ENCODE measurements at regions not wholly inside any gene's neighbourhood (a gene's known extent, or its start where the extent isn't known, plus 50 kb on each side); places are given as distances from the start of the nearest gene placed in this dataset.
"Not testable (repeated sequence)": the region's sequence is repeated elsewhere in the genome, so short reads cannot be mapped to it uniquely, and the experiment has no call there.

DNA sequence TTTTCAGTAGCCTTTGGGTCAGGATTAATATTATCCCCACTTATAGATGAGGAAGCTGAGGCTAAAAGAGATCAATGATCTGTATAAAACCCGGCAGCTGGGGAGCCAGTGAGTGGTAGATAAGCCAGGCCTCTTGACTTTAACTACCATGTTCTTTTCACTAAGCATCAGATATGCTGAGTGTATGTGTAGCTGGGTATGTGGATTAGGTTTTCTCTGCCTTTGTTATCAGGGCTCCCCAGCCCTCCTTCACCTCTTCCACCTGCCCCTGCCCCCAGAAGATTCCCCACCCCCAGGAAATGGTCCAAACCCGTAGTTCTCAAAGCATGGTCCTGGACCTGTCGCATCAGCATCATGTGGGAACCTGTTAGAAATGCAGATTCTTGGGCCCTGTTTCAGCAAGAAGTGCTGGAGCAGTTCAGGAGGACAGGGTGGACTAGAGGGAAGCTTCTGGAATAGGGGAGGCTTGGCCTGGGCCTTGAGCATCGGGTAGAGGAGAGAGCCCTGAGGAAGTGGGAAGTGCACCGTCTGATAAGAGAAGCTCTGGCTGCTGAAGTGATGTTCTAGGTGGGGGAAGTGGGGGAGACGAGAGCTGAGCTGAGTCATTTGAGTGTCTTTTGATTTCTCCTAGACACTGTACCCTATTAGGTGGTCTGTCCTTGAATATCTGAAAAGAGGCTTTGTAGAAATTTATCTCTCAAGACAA, 101.3 kb downstream of the HIF1AN start:
- ATAC-seq (no peak), DNase-seq (ENCODE audit: missing footprints) (no peak)
- intact Hi-C loops (cut with DNase I): no loop called here

DNA sequence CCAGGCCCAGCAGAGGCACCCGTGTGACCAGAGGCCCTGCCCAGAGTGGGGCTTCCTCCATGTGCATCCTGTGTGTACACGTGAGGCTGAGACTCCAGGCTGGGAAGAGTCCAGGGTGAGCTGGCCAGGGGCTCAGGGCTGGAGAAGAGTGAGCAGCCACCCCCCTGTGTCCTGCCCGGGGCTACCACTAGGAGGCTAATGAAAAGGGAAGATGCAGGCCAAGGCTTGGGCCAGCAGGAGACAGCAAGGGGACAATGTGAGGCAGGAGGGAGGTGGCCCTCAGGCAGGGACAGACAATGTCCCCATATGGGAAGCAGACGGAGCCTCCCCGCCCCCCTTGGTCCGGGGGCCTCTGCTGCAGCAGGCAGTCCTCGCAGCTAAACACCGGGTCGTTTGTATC, 102.0 kb downstream of the HIF1AN start:
- intact Hi-C loops (cut with DNase I): no loop called here
- no peak for DNase-seq (ENCODE audit: missing footprints)
- ATAC-seq: no peak

DNA sequence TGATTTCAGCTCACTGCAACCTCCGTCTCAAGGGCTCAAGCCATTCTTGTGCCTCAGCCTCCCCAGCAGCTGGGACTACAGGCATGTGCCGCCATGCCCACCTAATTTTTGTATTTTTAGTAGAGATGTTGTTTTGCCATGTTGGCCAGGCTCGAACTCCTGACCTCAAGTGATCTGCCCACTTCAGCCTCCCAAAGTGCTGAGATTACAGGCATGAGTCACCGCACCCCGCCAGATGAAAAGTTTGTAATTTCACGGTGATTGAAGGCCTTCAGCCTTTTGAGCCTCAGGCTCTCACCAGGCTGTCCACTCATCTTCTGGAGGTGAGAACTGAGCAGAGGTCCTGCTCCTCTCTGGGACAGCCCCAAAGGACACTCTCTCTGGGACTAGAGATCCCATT, 103.2 kb downstream of the HIF1AN start:
- not testable (repeated sequence) for ATAC-seq; DNase-seq (ENCODE audit: missing footprints)

DNA sequence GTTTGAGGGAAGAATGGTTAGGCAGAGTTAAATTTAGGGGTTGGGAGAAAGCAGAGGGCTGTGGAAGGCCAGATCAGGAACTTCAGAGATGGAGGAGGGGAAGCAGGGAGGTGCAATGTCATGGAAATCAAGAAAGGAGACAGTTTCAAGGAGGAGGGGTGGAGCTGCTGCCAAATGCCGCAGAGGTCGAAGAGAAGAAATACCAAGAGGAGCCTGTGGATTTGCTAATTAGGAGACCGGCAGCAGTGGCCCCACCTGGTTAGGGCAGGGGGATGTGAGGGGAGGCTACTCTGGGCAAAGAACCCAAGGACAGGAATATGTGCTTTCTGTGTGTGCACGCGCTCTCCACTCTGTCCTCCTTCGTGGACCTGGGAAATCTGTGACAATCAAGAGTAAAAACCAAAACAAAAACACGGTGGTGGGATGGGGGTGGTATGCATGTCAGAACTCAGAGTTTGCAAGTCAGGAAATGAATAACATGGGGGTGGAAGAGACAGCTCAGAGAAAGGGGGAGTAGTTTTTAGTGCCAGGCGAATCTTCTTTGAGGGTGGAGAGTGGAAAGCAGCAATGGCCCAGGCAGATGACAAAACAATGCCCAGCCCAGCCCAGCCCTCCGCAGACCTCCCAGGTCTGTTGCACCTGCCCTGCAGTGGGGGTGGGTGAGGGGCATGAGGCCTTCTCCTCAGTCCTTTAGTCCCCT, 102.9 kb upstream of the PAX2 start:
- intact Hi-C loops (cut with DNase I): no loop called here
- no peak for DNase-seq (ENCODE audit: missing footprints)
- no peak for ATAC-seq

More for the DNA sequence above, 103.2 kb downstream of the HIF1AN start:
- intact Hi-C loops (cut with DNase I): not testable (repeated sequence)

DNA sequence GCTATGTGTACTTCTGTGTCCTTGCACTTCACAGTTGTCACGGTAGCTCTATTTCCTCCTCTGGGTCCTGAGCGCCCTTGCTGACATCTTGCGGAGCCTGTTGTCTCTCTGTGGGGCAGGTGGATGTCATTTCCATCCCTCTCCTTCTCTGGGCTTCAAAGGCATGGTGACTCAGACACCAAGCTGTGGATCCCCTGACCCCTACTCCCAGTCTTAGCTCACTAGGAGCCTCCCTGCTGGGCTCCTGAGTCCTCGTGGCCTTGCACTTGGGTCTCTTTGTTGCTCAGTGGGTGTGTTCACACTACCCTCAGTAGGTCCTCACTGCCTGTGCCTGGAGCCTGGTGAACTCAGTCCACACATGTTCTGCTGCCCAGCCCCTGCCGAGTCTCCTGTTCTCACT, 100.3 kb upstream of the PAX2 start:
- intact Hi-C loops (cut with DNase I): no loop called here
- DNase-seq (ENCODE audit: missing footprints) (no peak), ATAC-seq (no peak)

DNA sequence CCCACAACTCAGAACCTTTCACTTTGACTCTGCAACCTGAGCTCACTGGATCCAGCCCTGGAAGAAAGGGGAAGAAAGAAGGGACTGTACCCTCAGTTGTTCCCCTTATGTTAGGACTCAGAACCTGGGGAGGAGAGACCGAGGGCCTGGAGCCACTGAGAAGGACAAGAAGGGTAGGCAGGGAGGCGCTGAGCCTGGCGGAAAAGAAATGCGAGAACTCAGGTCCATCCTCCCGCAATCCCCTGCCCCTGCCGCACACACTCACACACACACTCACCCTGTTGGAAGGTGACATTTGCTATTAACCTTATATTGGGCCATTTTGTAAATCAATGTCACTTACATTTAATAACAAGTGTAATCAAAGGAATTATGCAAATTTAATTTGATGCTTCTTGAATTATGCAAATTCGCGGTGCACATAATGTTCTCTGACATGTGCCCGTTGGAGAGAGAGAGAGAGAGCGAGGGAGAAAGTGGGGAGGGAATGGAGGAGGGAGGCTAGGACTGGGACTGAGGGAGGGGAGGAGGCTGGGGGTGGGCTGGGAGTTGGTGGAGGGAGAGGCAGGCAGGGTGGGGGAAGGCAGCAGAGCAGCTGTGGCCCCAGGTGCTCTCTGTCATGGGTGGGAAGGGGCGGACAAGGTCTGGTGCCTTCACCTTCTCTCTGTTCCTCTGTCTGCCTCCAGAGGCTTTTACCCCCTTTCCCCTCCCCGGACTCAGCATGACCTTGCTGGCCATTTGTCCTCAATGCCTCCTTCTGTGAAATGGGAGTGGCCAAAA, 99.6 kb upstream of the PAX2 start:
- DNase-seq (ENCODE audit: missing footprints): no peak
- intact Hi-C loops (cut with DNase I): no loop called here
- ATAC-seq: no peak

DNA sequence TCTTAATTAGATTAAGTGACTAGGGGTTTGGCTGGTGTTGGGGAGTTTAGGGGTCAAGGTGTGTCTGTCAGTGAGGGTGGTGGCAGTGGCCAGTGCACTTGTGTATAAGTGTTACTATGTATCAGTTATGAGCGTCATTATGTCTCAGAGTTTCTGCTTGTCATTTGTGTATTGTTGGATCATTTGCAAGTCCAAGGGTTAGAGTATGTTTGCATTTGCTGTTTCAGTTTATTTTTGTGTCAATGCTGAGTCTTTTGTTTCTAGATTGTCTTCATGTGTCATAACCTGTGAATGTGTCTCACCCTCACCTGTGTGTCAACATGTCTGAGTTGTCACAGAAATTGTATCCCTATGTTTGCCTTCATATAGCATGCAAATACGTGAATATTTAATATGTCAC, 97.5 kb upstream of the PAX2 start:
- no peak for DNase-seq (ENCODE audit: missing footprints)
- intact Hi-C loops (cut with DNase I): no loop called here
- no peak for ATAC-seq

DNA sequence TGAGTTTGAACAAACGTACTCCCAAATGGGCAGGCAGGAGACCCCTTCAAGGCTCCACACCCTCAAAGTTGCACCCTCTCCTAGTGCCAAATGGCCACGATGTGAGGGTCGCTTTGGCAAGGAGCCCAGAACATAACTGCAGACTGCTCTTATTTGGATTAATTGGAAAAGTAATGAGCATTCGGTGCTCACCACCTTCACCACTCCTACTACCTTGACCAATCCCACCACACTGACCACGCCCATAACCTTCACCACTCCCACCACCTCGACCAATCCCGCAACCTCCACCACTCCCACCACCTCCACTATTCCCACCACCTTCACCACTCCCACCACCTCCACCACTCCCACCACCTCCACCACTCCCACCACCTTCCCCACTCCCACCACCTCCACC, 94.7 kb upstream of the PAX2 start:
- DNase-seq (ENCODE audit: missing footprints): no peak
- intact Hi-C loops (cut with DNase I): no loop called here
- no peak for ATAC-seq

DNA sequence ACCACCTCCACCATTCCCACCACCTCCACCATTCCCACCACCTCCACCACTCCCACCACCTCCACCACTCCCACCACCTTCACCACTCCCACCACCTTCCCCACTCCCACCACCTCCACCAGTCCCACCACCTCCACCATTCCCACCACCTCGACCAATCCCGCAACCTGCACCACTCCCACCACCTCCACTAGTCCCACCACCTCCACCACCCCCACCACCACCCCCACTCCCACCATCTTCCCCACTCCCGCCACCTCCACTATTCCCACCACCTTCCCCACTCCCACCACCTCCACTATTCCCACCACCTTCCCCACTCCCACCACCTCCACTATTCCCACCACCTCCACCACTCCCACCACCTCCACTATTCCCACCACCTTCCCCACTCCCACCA, 94.3 kb upstream of the PAX2 start:
- DNase-seq (ENCODE audit: missing footprints); intact Hi-C loops (cut with DNase I); ATAC-seq: not testable (repeated sequence)

DNA sequence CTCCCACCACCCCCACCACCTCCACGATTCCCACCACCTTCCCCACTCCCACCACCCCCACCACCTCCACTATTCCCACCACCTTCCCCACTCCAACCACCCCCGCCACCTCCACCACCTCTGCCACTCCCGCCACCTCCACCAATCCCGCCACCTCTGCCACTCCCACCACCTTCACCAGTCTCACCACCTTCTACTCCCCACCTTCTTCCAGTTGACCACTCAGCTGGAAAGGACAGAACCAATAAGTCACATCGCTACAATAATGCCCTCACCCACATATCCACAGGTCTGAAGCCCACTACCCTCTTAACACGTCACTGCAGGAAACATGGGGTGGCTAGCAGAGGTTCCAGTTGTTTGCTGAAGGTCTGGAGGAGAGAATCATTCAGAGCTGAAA, 93.5 kb upstream of the PAX2 start:
- DNase-seq (ENCODE audit: missing footprints) (no peak), ATAC-seq (no peak)
- intact Hi-C loops (cut with DNase I): no loop called here

DNA sequence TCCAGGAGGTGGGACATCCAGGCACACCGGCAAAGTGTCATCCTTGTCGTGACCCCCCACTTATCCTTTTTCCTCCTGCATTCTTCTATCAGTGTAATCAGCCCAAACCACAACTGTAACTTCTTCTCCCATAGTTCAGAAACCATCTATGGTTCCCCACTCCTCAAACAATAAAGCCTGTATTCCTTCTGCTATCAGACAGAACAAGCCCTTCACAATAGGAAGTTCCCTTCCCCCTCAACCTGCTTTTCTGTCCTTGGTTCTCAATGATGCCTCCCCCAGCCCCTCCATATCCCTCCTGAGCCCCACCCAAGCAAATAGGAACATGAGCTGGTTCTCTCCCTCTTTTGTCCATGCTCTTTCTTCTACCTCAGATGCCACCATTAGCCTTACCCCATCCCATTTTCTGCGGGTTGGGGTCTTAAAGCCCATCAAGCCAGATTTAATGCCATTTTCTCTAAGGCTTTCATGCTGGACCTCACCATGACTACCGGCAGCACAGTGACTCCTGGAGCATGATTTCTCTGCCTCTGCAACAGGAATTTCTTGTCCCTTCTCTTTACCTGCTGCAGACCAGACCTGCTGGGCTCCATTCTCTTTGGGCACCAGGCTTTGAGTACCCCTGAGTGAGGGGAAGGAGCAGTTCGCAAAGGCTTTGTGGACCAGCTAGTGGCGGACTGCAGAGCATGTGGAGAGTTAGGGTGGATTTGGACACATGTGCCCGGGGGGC, 92.8 kb upstream of the PAX2 start:
- DNase-seq (ENCODE audit: missing footprints) (no peak), ATAC-seq (no peak)
- intact Hi-C loops (cut with DNase I): no loop called here

DNA sequence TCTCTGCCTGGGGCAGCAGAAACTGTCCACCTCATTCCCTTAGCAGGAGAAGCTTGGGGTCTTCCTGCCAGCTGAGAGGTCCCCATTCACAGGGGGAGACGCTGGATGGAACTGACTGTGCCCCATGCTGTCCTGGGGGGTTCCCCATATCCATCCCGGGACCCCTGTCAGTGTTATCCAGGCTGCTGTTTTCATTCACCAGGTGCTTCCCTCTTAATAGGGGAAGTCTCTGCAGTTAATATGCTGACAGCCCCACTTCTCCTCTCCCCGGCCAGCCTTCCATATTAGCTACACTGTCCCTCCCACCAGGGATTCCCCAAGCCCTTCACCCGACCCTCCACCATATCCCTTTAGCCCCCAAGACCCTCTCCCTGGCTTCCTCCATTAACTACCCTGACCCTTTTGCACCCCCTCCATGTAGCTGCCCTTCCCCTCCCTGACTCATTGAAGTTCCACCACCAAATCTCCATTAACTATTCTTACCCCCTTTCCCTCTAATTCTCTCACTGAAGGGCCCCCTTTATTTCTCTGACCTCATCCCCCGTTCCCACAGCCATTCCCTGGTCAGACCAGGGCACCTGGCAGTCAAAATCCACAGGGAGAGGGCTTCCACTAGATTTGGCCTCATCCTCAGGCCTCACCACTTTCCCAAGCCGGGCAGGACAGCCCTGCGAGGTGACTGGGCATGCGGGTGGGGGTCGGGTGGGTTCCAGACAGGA, 92.0 kb upstream of the PAX2 start:
- ATAC-seq (no peak), DNase-seq (ENCODE audit: missing footprints) (no peak)
- intact Hi-C loops (cut with DNase I): no loop called here

DNA sequence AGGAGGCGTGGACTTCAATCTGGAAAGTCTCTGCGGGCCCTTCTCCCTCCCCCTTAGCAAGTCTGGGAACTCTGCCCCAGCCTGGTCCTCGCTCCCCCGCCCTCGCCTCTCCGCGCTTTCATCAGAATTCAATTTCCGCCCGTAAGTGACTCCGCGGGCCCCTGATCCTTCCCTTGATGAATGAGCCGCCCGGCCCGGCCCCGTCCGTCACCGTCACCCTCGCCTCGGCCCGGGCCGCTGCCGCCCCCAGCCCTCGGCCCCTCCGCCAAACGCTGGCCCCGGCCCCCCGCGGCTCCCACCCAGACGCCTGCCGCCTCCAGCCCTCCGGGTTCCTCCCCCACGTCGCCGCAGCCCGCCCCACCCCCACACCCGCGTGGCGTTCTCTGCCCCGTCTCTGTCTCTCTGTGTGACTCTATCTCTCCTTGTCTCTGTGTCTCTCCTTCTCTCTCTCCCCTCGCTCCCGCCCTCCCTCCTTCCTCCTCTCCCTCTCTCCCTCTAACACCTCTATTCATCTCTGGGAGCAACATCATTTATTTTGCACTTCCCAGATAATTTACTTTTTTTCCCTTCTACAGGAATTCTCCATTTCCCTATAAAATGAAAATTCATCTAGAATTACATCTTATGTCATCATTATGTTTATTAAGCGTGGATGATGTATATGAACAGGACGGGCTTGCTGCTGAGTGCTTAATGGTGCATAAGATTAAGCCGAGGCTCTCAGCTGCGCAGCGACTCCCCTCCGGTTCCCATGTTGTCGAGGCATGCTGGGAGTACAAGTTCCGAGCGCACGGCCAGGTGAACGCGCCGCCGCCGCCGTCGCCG, 91.2 kb upstream of the PAX2 start:
- DNase-seq (ENCODE audit: missing footprints) (no peak), ATAC-seq (no peak)
- intact Hi-C loops (cut with DNase I): no loop called here

DNA sequence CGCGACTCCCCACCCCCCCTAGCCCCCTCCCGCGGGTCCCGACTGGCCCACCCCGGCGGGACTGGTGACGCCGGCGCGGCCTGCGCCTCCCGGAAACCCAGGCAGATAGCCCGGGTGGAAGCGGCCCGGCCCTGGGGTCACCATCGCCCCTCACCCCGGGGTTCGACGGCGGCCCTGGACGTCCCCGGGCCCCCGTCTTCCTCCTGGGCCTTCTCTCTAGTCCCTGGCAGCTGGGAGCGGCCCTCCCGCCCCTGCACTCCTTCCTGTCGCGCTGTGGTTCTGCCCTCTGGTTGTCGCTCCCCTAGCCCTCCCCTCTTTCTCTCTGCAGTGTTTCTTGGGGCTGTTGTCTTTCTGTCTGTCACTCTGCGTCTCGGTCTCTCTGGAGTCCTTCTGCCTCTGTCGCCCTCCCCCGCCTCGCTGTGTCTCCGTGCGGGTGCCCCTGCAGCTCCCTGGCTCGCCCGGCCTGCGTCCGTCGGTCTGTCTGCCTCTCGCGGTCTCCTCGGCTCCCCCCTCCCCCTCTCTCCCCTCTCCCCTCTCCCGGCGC, 90.5 kb upstream of the PAX2 start:
- no peak for DNase-seq (ENCODE audit: missing footprints)
- intact Hi-C loops (cut with DNase I): no loop called here
- no peak for ATAC-seq

DNA sequence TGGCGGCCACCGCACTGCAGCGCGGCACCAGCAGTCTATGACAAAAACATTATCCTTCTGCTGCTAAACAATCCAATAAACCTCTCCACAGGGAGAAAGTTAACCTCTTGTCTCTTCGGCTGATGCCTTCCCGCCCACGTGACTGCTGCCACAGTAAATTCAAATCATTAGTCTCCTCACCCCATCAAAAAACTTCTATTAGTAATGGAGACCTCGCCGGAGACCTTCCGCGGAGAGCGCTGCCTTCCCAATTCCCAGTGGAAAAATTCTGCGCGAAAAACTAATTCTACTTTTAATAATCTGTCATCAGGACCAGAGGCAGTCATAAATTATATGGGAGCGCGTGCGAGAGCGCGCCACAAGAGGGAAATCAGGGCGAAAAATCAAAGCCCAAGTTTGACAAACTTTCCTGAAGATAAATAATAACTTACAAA, 90.0 kb upstream of the PAX2 start:
- intact Hi-C loops (cut with DNase I): no loop called here
- no peak for ATAC-seq
- DNase-seq (ENCODE audit: missing footprints): no peak

DNA sequence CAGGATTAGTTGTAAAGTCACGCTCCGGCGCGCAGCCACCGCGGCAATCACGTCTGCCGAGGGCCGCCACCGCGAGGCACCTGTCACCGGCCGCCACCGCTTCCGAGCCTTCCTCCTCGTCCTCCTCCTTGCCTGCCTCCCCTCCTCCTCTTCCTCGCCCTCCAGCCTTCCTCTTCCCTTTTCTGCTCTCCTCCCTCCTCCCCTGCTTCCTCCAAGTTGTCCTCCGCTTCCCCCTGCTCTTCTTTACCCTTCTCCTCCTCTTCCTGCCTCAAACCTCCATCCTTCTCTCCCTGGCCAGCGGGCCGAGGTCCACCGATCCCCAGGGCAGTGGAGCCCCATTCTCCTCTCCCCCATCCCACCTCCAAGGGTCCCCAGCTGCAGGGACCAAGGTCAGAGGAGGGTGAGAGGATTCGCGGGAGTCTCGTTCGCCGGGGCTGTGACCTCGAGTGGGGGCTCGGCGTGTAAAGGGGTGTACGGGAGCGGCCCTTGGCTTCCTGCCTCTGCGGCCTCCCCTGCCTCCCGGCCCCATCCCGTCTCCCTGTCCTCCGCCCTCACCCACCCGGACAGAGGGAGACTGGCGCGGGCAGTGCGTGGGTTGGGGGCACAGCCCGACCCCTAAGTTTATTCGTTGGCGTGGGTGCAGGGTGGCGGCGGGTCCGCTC, 89.5 kb upstream of the PAX2 start:
- DNase-seq (ENCODE audit: missing footprints) (no peak), ATAC-seq (no peak)
- intact Hi-C loops (cut with DNase I): no loop called here

DNA sequence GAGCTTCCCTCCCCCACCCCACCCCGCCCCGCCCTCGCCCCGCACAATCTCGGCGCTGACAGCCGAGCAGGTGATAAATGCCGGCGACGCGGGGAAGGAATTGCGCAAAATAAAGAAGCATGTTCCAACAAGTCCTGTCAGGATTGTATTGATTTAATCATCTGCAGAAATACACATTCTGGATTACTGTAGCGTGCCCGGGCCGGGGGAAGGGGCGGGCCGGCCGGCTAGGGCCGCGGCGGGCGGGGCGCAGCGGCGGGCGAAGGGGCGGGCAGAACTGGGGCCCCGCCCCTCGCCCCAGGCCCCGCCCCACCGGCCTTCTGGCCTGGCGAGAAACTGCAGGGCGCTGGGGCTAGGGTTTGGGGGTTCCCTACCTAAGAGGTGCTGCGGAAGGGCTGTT, 88.9 kb upstream of the PAX2 start:
- DNase-seq (ENCODE audit: missing footprints) (no peak), ATAC-seq (no peak)
- intact Hi-C loops (cut with DNase I): no loop called here

All from Right ventricle myocardium inferior (tissue), 1 donor.